GM12878 (cell line): ENCODE measurements at regions not wholly inside any gene's neighbourhood (a gene's known extent, or its start where the extent isn't known, plus 50 kb on each side); places are given as distances from the start of the nearest gene placed in this dataset.

Source experiments
- ATAC-seq: fragments of 200-7000 bp; cut with Tn5 transposase; 3 replicates; pipeline ENCODE4 v1.9.1; 2020; ENCODE audit warnings: mild to moderate bottlenecking, moderate library complexity
- BruUV-seq: library from RNA; stranded (reverse); fragments of 400-500 nt; replicated peaks from 2 replicates; lab custom pipeline; 2021; lab: Mats Ljungman, UMichigan
- CTCF ChIA-PET: fragments of 300-600 bp; sonication (Branson Sonifier 250); formaldehyde crosslinking; extraction: SDS; loops from one replicate; lab custom pipeline; 2021; ENCODE audit warnings: inconsistent platforms; lab: Yijun Ruan, JAX
- POLR2A ChIA-PET: fragments of 350-600 bp; formaldehyde crosslinking; extraction: SDS; loops from one replicate; lab custom pipeline; 2021; ENCODE audit warnings: inconsistent platforms; lab: Charles Lee
- RAD21 ChIA-PET: fragments of 300-600 bp; sonication (Branson Sonifier 250); formaldehyde crosslinking; loops from one replicate; lab custom pipeline; 2023; ENCODE audit warnings: antibody characterized with exemption; ENCODE audit not compliant: unreplicated experiment; lab: Charles Lee
- SMC1A ChIA-PET: fragments of 300-600 bp; sonication (Branson Sonifier 250); formaldehyde crosslinking; loops from one replicate; lab custom pipeline; 2023; ENCODE audit not compliant: unreplicated experiment, uncharacterized antibody; lab: Charles Lee
- DNase-seq: peaks from one replicate; pipeline ENCODE4 v3.0.0-alpha.2; 2011; ENCODE audit warnings: low read depth, low spot score
- FAIRE-seq: peaks from 3 replicates; lab custom pipeline; 2011; peaks lifted over from hg19 to GRCh38; lab: Jason Lieb, UNC
- H2AFZ ChIP-seq: 2 replicates; pipeline ENCODE4 v1.6.0; 2011; ENCODE audit warnings: low read depth, low read length, control low read depth; ENCODE audit not compliant: control insufficient read depth
- H3K27ac ChIP-seq: 2 replicates; pipeline ENCODE4 v1.5.1; 2011; ENCODE audit warnings: control low read depth; ENCODE audit not compliant: control insufficient read depth, insufficient read depth
- H3K27me3 ChIP-seq, 2 experiments: replicated peaks in 1 of 2; 2 replicates each; pipeline versions ENCODE4 v1.6.0 to v1.6.1; 2011; ENCODE audit warnings: low read length in 1 of 2; ENCODE audit not compliant: control insufficient read depth in 2 of 2, insufficient read depth in 2 of 2
- H3K36me3 ChIP-seq, 2 experiments: 2 replicates each; pipeline ENCODE4 v1.5.1; 2011; ENCODE audit warnings: low read length in 1 of 2; ENCODE audit not compliant: control insufficient read depth in 2 of 2, insufficient read depth in 2 of 2
- H3K4me1 ChIP-seq: 2 replicates; pipeline ENCODE4 v1.6.1; 2011; ENCODE audit warnings: mild to moderate bottlenecking, low read length, moderate library complexity, mixed read lengths; ENCODE audit not compliant: control insufficient read depth, insufficient read depth
- H3K4me2 ChIP-seq: 2 replicates; pipeline ENCODE4 v1.6.0; 2011; ENCODE audit warnings: control low read depth; ENCODE audit not compliant: control insufficient read depth, insufficient read depth
- H3K4me3 ChIP-seq: fragments of 200-600 bp; sonication (generic); 2 replicates; pipeline ENCODE4 v1.5.1; 2016
- H3K79me2 ChIP-seq: 2 replicates; pipeline ENCODE4 v1.6.0; 2011; ENCODE audit warnings: low read length; ENCODE audit not compliant: control insufficient read depth, insufficient read depth
- H3K9ac ChIP-seq: 2 replicates; pipeline ENCODE4 v1.8.0; 2011; ENCODE audit warnings: low read length, control low read depth, mixed read lengths; ENCODE audit not compliant: control insufficient read depth, insufficient read depth
- H3K9me3 ChIP-seq: replicated peaks from 3 replicates; pipeline ENCODE4 v1.5.1; 2011; ENCODE audit warnings: mild to moderate bottlenecking, low read length; ENCODE audit not compliant: control insufficient read depth, insufficient read depth
- H4K20me1 ChIP-seq: 2 replicates; pipeline ENCODE4 v1.6.0; 2011; ENCODE audit not compliant: control insufficient read depth, insufficient read depth
- ATF3 ChIP-seq: IDR thresholded peaks from 2 replicates; pipeline ENCODE4 v1.6.1; 2011; ENCODE audit warnings: low read depth, mild to moderate bottlenecking, low read length, moderate library complexity, borderline replicate concordance; ENCODE audit errors: extremely low read depth
- CHD4 ChIP-seq: fragments of 200-600 bp; sonication (generic); IDR thresholded peaks from 2 replicates; pipeline ENCODE4 v1.6.1; 2016; ENCODE audit warnings: mild to moderate bottlenecking
- ESRRA ChIP-seq: IDR thresholded peaks from 2 replicates; pipeline ENCODE4 v1.6.1; 2012; ENCODE audit warnings: mild to moderate bottlenecking, low read length, improper control_type of control experiment
- EZH2 ChIP-seq: IDR thresholded peaks from 2 replicates; pipeline ENCODE4 v1.6.1; 2012; ENCODE audit warnings: low read depth, mild to moderate bottlenecking, control low read depth, inconsistent platforms, low read length, borderline replicate concordance; ENCODE audit not compliant: control insufficient read depth
- MEF2A ChIP-seq: IDR thresholded peaks from 2 replicates; pipeline ENCODE4 v1.6.1; 2011; ENCODE audit warnings: low read depth, mild to moderate bottlenecking, low read length, moderate library complexity; ENCODE audit not compliant: insufficient read depth
- MEF2B ChIP-seq: fragments of 450-650 bp; IDR thresholded peaks from 2 replicates; pipeline ENCODE4 v1.6.1; 2018; ENCODE audit warnings: mild to moderate bottlenecking, moderate library complexity; ENCODE audit not compliant: partially characterized antibody, poor library complexity, severe bottlenecking
- NFYB ChIP-seq: IDR thresholded peaks from 2 replicates; pipeline ENCODE4 v1.6.1; 2011; ENCODE audit warnings: low read depth, mild to moderate bottlenecking, low read length, improper control_type of control experiment, moderate library complexity; ENCODE audit not compliant: insufficient read depth
- NR2C1 ChIP-seq: fragments of 450-650 bp; IDR thresholded peaks from 2 replicates; pipeline ENCODE4 v1.6.1; 2017; ENCODE audit warnings: antibody characterized with exemption, mild to moderate bottlenecking, moderate library complexity
- PML ChIP-seq: IDR thresholded peaks from 2 replicates; pipeline ENCODE4 v1.6.1; 2012; ENCODE audit warnings: low read length, inconsistent platforms
- RELA ChIP-seq: fragments of 450-650 bp; IDR thresholded peaks from 2 replicates; pipeline ENCODE4 v1.8.0; 2014; ENCODE audit warnings: borderline replicate concordance; ENCODE audit not compliant: partially characterized antibody
- RELB ChIP-seq: fragments of 450-650 bp; IDR thresholded peaks from 2 replicates; pipeline ENCODE4 v1.6.1; 2017; ENCODE audit warnings: low read depth, mild to moderate bottlenecking, moderate library complexity
- STAT1 ChIP-seq: fragments of 450-650 bp; conservative IDR thresholded peaks from 2 replicates; pipeline ENCODE4 v1.6.1; 2014; ENCODE audit warnings: antibody characterized with exemption, mild to moderate bottlenecking
- USF1 ChIP-seq: IDR thresholded peaks from 2 replicates; pipeline ENCODE4 v1.6.1; 2011; ENCODE audit warnings: borderline replicate concordance, low read depth, mild to moderate bottlenecking, moderate library complexity, mixed read lengths, low read length; ENCODE audit not compliant: insufficient read depth; ENCODE audit errors: extremely low read length
- WGBS: methylation state at CpG from one replicate; pipeline ENCODE4 v1.1.6; 2016; ENCODE audit warnings: low lambda C conversion rate; ENCODE audit not compliant: insufficient replicate concordance, insufficient coverage; ENCODE audit errors: missing lambda C conversion rate; 5-methylcytosine and 5-hydroxymethylcytosine counted together
- in situ Hi-C: fragments of 300-500 bp; cut with MboI; formaldehyde crosslinking; loops from 9 replicates; pipeline ENCODE4 v1.14.3; 2018; ENCODE audit warnings: mixed read lengths
- intact Hi-C: fragments of 100-400 bp; cut with micrococcal nuclease; formaldehyde crosslinking; loops from one replicate; pipeline ENCODE4 v1.14.2; 2022; ENCODE audit not compliant: unreplicated experiment
- TF ChIP-seq, protein P1 (sequence below): fragments of 450-650 bp; formaldehyde crosslinking; IDR thresholded peaks from 2 replicates; pipeline ENCODE4 v1.4.0; 2022; ENCODE audit warnings: mild to moderate bottlenecking, moderate library complexity

- ChIA-PET CTCF (interaction anchor here (1.1 to 1.8 kb wide), 4 partner anchors 21 to 1130 kb away, joined by 3 to 7 read pairs (median 4); no protein-coding TSS in a partner anchor), POLR2A (interaction anchor here (1.2 to 2.4 kb wide), 3 partner anchors 21 to 54 kb away, joined by 3 to 7 read pairs (median 5); no protein-coding TSS in a partner anchor), RAD21 (interaction anchor here (0.6 to 3.8 kb wide), 11 partner anchors 20 to 1130 kb away, joined by 3 to 16 read pairs (median 4); no protein-coding TSS in a partner anchor), SMC1A (interaction anchor here (0.5 to 2.9 kb wide), 16 partner anchors 15 to 1021 kb away, joined by 3 to 11 read pairs (median 3); no protein-coding TSS in a partner anchor)
- H3K27me3 ChIP-seq, result no peaks in the 10 kb centered on the region
- no peaks in the 10 kb centered on the region for H3K36me3 ChIP-seq
- H3K9me3 ChIP-seq, result no peaks in the 10 kb centered on the region; the same call in 2 of the 3 replicates
- DNase-seq (no peak), ATAC-seq (no peak), FAIRE-seq (no peak)
- no TSS peak for BruUV-seq
- no peaks in the 10 kb centered on the region for H3K79me2 ChIP-seq
- H4K20me1 ChIP-seq, result no peaks in the 10 kb centered on the region
- WGBS, result 46% methylated on average over 10 of the region's 10 CpGs
- no peak overlapping the region for H3K4me2 ChIP-seq
- H3K4me3 ChIP-seq, result no peak overlapping the region
- no peak overlapping the region for H3K9ac ChIP-seq
- no peak for TF ChIP-seq STAT1
- no peak for TF ChIP-seq RELB
- no peak for TF ChIP-seq MEF2A
- TF ChIP-seq EZH2, result no peak
- TF ChIP-seq, protein P1, sequence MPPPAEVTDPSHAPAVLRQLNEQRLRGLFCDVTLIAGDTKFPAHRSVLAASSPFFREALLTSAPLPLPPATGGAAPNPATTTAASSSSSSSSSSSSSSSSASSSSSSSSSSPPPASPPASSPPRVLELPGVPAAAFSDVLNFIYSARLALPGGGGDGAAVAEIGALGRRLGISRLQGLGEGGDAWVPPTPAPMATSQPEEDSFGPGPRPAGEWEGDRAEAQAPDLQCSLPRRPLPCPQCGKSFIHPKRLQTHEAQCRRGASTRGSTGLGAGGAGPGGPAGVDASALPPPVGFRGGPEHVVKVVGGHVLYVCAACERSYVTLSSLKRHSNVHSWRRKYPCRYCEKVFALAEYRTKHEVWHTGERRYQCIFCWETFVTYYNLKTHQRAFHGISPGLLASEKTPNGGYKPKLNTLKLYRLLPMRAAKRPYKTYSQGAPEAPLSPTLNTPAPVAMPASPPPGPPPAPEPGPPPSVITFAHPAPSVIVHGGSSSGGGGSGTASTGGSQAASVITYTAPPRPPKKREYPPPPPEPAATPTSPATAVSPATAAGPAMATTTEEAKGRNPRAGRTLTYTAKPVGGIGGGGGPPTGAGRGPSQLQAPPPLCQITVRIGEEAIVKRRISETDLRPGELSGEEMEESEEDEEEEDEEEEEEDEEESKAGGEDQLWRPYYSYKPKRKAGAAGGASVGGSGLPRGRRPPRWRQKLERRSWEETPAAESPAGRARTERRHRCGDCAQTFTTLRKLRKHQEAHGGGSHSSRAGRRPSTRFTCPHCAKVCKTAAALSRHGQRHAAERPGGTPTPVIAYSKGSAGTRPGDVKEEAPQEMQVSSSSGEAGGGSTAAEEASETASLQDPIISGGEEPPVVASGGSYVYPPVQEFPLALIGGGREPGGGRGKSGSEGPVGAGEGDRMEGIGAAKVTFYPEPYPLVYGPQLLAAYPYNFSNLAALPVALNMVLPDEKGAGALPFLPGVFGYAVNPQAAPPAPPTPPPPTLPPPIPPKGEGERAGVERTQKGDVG (CRISPR knock-in tag), result no peak
- TF ChIP-seq PML, result no peak
- TF ChIP-seq NFYB, result no peak
- TF ChIP-seq USF1, result no peak
- no peak for TF ChIP-seq RELA
- TF ChIP-seq MEF2B, result no peak
- TF ChIP-seq NR2C1, result no peak
- TF ChIP-seq ESRRA, result no peak
- TF ChIP-seq CHD4, result no peak
- TF ChIP-seq ATF3, result no peak
- in situ Hi-C loops, result no loop called here
- no peaks in the 10 kb centered on the region for H3K4me1 ChIP-seq
- H2AFZ ChIP-seq, result no peak overlapping the region
- intact Hi-C loops, result no loop called here
- no peak overlapping the region for H3K27ac ChIP-seq
Observed at GRCh38 chr10:33507662-33508425, 173.4 kb upstream of the NRP1 start.
